ENCODE measurements at regions not wholly inside any gene's neighbourhood (a gene's known extent, or its start where the extent isn't known, plus 50 kb on each side); places are given as distances from the start of the nearest gene placed in this dataset.
"Not testable (repeated sequence)": the region's sequence is repeated elsewhere in the genome, so short reads cannot be mapped to it uniquely, and the experiment has no call there.

GRCh38 chr17:47066841-47067682 lies 88.0 kb upstream of the RPRML start:
- DNase-seq: peak; percentile 35

GRCh38 chr17:47066095-47066494 lies 87.0 kb upstream of the RPRML start:
- DNase-seq: no peak

GRCh38 chr17:47064684-47065083 lies 85.6 kb upstream of the RPRML start:
- no peak for DNase-seq

- no peak for DNase-seq
These were observed 84.4 kb upstream of the RPRML start for GRCh38 chr17:47063475-47063874.

- DNase-seq: not testable (repeated sequence)
These were observed 83.8 kb upstream of the RPRML start for GRCh38 chr17:47062851-47063250.

GRCh38 chr17:47060005-47060404 lies 81.0 kb upstream of the RPRML start:
- DNase-seq: not testable (repeated sequence)

GRCh38 chr17:47057830-47058229 lies 78.8 kb upstream of the RPRML start:
- no peak for DNase-seq

GRCh38 chr17:47057279-47057678 lies 78.2 kb upstream of the RPRML start:
- DNase-seq: not testable (repeated sequence)

GRCh38 chr17:47056687-47057086 lies 77.6 kb upstream of the RPRML start:
- DNase-seq: not testable (repeated sequence)

All from NCI-H524 treated with DMSO at 0.1 percent for 48 hours (cell line).